ENCODE measurements at regions not wholly inside any gene's neighbourhood (a gene's known extent, or its start where the extent isn't known, plus 50 kb on each side); places are given as distances from the start of the nearest gene placed in this dataset.

GRCh38 chr7:68730964-68731363 lies 867.3 kb upstream of the AUTS2 start:
- no peak for DNase-seq
- Histone ChIP-seq H3K36me3 (replicated peaks; ENCODE audit: control insufficient read depth, insufficient read depth, low read length) (no peaks in the 10 kb centered on the region), H3K27me3 (ENCODE audit: control insufficient read depth, insufficient read depth, low read length) (no peaks in the 10 kb centered on the region), H3K4me3 (ENCODE audit: insufficient read depth, low read depth, low read length) (no peak overlapping the region)

DNA sequence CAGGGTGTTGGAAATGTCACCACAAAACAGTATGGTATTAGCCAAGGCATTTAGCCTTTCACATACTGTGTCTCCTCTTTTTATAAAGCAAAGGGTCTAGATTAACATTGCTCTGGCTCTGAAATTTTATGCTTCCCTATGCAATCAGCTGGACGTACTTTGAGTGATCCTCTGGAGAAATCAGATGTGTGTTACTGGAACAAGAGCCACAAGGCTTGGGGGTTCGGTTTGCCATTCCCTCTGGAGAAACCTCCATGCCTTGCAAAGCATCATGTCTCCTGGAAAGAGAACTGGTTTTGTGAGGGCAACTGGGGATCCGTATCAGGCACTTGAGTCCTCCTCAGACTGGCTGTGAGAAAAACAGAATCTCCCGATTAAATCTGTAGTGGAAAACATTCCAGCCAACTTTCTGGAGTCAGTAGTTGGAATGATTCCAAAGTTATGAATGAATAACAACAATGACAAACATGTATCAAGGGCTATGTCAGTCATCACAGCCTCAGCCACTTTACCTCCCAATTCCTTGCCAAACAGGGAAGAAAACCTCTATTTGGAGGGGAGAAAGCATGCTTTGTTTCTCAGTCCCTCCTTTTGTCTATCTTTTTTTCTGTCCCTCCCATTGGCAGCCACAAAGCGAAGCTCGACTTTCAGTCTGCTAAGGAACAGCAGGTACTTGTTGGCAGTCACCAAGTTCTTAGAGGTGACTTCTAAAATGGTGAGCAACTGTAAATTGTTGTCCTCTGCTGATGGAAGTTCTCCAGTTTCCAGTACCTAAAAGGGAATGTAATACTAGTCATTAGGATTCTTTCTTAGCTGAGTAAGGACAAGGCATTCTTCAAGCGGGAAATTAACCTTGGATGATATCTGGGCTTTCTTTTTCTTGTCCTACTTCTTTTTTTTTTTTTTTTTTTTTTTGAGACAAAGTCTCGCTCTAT lies 864.8 kb upstream of the AUTS2 start:
- no peaks in the 10 kb centered on the region for H3K27me3 ChIP-seq (ENCODE audit: control insufficient read depth, insufficient read depth, low read length)
- DNase-seq = no peak
- no peak overlapping the region for H3K4me3 ChIP-seq (ENCODE audit: insufficient read depth, low read depth, low read length)

GRCh38 chr7:68734431-68734830 lies 863.8 kb upstream of the AUTS2 start:
- H3K36me3 ChIP-seq (replicated peaks; ENCODE audit: control insufficient read depth, insufficient read depth, low read length) = no peaks in the 10 kb centered on the region
- no peak for DNase-seq

More for the DNA sequence above, 864.8 kb upstream of the AUTS2 start:
- no peaks in the 10 kb centered on the region for H3K36me3 ChIP-seq (replicated peaks; ENCODE audit: control insufficient read depth, insufficient read depth, low read length)

GRCh38 chr7:68739306-68739705 lies 859.0 kb upstream of the AUTS2 start:
- DNase-seq = no peak
- no peaks in the 10 kb centered on the region for H3K36me3 ChIP-seq (replicated peaks; ENCODE audit: control insufficient read depth, insufficient read depth, low read length)
- H3K4me3 ChIP-seq (ENCODE audit: insufficient read depth, low read depth, low read length) = no peak overlapping the region
- H3K27me3 ChIP-seq (ENCODE audit: control insufficient read depth, insufficient read depth, low read length) = no peaks in the 10 kb centered on the region

More at GRCh38 chr7:68734431-68734830, 863.8 kb upstream of the AUTS2 start:
- H3K4me3 ChIP-seq (ENCODE audit: insufficient read depth, low read depth, low read length) = no peak overlapping the region
- no peaks in the 10 kb centered on the region for H3K27me3 ChIP-seq (ENCODE audit: control insufficient read depth, insufficient read depth, low read length)

GRCh38 chr7:68744036-68744435 lies 854.2 kb upstream of the AUTS2 start:
- no peak for DNase-seq
- no peaks in the 10 kb centered on the region for H3K27me3 ChIP-seq (ENCODE audit: control insufficient read depth, insufficient read depth, low read length)
- H3K4me3 ChIP-seq (ENCODE audit: insufficient read depth, low read depth, low read length) = no peak overlapping the region
- no peaks in the 10 kb centered on the region for H3K36me3 ChIP-seq (replicated peaks; ENCODE audit: control insufficient read depth, insufficient read depth, low read length)

- no peak overlapping the region for H3K4me3 ChIP-seq (ENCODE audit: insufficient read depth, low read depth, low read length)
- DNase-seq = no peak
- no peaks in the 10 kb centered on the region for H3K36me3 ChIP-seq (replicated peaks; ENCODE audit: control insufficient read depth, insufficient read depth, low read length)
- H3K27me3 ChIP-seq (ENCODE audit: control insufficient read depth, insufficient read depth, low read length) = no peaks in the 10 kb centered on the region
Measured at GRCh38 chr7:68748934-68749900, 849.1 kb upstream of the AUTS2 start.

GRCh38 chr7:68752485-68753178 lies 845.6 kb upstream of the AUTS2 start:
- Histone ChIP-seq H3K36me3 (replicated peaks; ENCODE audit: control insufficient read depth, insufficient read depth, low read length) (no peaks in the 10 kb centered on the region), H3K27me3 (ENCODE audit: control insufficient read depth, insufficient read depth, low read length) (no peaks in the 10 kb centered on the region), H3K4me3 (ENCODE audit: insufficient read depth, low read depth, low read length) (no peak overlapping the region)
- DNase-seq = no peak

DNA sequence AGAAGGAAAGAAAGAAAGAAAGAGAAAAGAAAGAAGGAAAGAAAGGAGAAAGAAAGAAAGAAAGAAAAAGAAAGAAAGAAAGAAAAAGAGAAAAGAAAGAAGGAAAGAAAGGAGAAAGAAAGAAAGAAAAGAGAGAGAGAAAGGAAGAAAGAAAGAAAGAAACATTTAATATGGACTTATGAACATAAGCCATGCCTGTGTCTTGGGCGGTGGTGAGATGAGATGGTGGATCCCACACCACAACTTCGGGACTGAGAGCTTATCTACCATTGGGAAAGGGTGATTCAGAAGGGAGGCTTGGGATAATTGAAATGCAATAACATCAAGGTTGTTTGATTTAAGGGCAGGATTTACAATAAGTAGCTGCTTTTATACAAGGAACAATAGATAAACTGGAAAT lies 843.9 kb upstream of the AUTS2 start:
- H3K27me3 ChIP-seq (ENCODE audit: control insufficient read depth, insufficient read depth, low read length) = no peaks in the 10 kb centered on the region
- DNase-seq = no peak
- no peaks in the 10 kb centered on the region for H3K36me3 ChIP-seq (replicated peaks; ENCODE audit: control insufficient read depth, insufficient read depth, low read length)
- H3K4me3 ChIP-seq (ENCODE audit: insufficient read depth, low read depth, low read length) = no peak overlapping the region

DNA sequence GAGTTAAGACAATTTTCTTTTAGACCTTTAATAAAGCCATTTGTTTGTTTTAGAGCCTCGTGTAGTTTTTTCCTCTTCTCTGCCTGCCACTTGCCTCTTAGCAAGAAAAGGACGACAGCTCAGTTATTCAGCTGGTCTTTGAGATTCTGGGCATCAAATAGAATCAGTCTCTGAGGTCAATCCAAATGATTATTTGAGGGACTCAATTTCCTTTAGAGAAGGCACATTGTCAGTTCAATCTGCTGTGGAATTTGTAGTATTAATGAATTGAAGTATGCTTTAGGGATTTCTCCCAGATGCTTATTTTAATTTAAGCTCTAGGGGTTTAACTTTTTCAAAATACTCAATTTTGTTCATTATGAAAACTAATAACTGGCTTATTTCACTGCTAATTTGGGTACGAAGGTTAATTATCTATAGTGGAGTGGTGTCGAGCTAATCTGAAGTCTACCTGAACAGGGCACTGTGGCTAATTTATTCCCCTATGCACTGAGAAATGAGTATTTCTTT lies 841.2 kb upstream of the AUTS2 start:
- Histone ChIP-seq H3K27me3 (ENCODE audit: control insufficient read depth, insufficient read depth, low read length) (no peaks in the 10 kb centered on the region), H3K36me3 (replicated peaks; ENCODE audit: control insufficient read depth, insufficient read depth, low read length) (no peaks in the 10 kb centered on the region), H3K4me3 (ENCODE audit: insufficient read depth, low read depth, low read length) (no peak overlapping the region)
- DNase-seq = no peak

DNA sequence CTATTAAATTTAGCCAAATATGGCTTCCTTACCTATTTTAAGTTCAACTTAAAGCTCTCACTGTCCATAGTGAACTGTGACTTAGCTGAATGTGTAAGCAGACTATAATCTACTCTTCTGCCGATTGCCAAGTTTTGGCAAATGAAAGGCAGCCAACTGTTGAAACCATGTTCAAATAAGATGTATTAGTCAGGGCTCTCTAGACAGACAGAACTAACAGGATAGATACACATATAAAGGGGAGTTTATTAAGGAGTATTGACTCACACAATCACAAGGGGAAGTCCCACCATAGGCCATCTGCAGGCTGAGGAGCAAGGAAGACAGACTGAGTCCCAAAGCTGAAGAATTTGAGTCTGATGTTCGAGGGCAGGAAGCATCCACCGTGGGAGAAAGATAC lies 837.7 kb upstream of the AUTS2 start:
- no peak for DNase-seq
- H3K4me3 ChIP-seq (ENCODE audit: insufficient read depth, low read depth, low read length) = no peak overlapping the region
- H3K27me3 ChIP-seq (ENCODE audit: control insufficient read depth, insufficient read depth, low read length) = no peaks in the 10 kb centered on the region
- no peaks in the 10 kb centered on the region for H3K36me3 ChIP-seq (replicated peaks; ENCODE audit: control insufficient read depth, insufficient read depth, low read length)

- H3K36me3 ChIP-seq (replicated peaks; ENCODE audit: control insufficient read depth, insufficient read depth, low read length) = no peaks in the 10 kb centered on the region
- no peak overlapping the region for H3K4me3 ChIP-seq (ENCODE audit: insufficient read depth, low read depth, low read length)
- H3K27me3 ChIP-seq (ENCODE audit: control insufficient read depth, insufficient read depth, low read length) = no peaks in the 10 kb centered on the region
- no peak for DNase-seq
Measured at GRCh38 chr7:68767462-68767861, 830.8 kb upstream of the AUTS2 start.

GRCh38 chr7:68770649-68771048 lies 827.6 kb upstream of the AUTS2 start:
- Histone ChIP-seq H3K27me3 (ENCODE audit: control insufficient read depth, insufficient read depth, low read length) (no peaks in the 10 kb centered on the region), H3K4me3 (ENCODE audit: insufficient read depth, low read depth, low read length) (no peak overlapping the region), H3K36me3 (replicated peaks; ENCODE audit: control insufficient read depth, insufficient read depth, low read length) (no peaks in the 10 kb centered on the region)
- DNase-seq = no peak

- DNase-seq = no peak
- H3K36me3 ChIP-seq (replicated peaks; ENCODE audit: control insufficient read depth, insufficient read depth, low read length) = no peaks in the 10 kb centered on the region
- H3K4me3 ChIP-seq (ENCODE audit: insufficient read depth, low read depth, low read length) = no peak overlapping the region
- H3K27me3 ChIP-seq (ENCODE audit: control insufficient read depth, insufficient read depth, low read length) = no peaks in the 10 kb centered on the region
Measured at GRCh38 chr7:68776326-68776725, 821.9 kb upstream of the AUTS2 start.

GRCh38 chr7:68783684-68784083 lies 814.6 kb upstream of the AUTS2 start:
- Histone ChIP-seq H3K4me3 (ENCODE audit: insufficient read depth, low read depth, low read length) (no peak overlapping the region), H3K36me3 (replicated peaks; ENCODE audit: control insufficient read depth, insufficient read depth, low read length) (no peaks in the 10 kb centered on the region), H3K27me3 (ENCODE audit: control insufficient read depth, insufficient read depth, low read length) (no peaks in the 10 kb centered on the region; the same call in 1 of the 2 replicates)
- no peak for DNase-seq
